Panc1 (cell line): ENCODE measurements at regions not wholly inside any gene's neighbourhood (a gene's known extent, or its start where the extent isn't known, plus 50 kb on each side); places are given as distances from the start of the nearest gene placed in this dataset.
"Not testable (repeated sequence)": the region's sequence is repeated elsewhere in the genome, so short reads cannot be mapped to it uniquely, and the experiment has no call there.

ENCODE experiments used
- ATAC-seq: fragments of 200-7000 bp; cut with Tn5 transposase; 2 replicates; pipeline ENCODE4 v1.9.1; 2020; ENCODE audit warnings: mild to moderate bottlenecking, moderate library complexity
- BruUV-seq: library from RNA; stranded (reverse); fragments of 400-500 nt; replicated peaks from 2 replicates; lab custom pipeline; 2021; lab: Mats Ljungman, UMichigan
- CTCF ChIA-PET: fragments of 300-600 bp; sonication (Branson Sonifier 250); formaldehyde crosslinking; loops from one replicate; lab custom pipeline; 2022; ENCODE audit warnings: antibody characterized with exemption; lab: Charles Lee
- POLR2A ChIA-PET: fragments of 300-600 bp; sonication (Branson Sonifier 250); formaldehyde crosslinking; loops from one replicate; lab custom pipeline; 2022; ENCODE audit warnings: antibody characterized with exemption; lab: Charles Lee
- DNase-seq: peaks from one replicate; pipeline ENCODE4 v3.0.0-alpha.2; 2010; ENCODE audit warnings: low read depth, low spot score
- H3K27ac ChIP-seq: 2 replicates; pipeline ENCODE4 v1.5.1; 2011; ENCODE audit warnings: mild to moderate bottlenecking, low read length, inconsistent platforms
- H3K27me3 ChIP-seq: fragments of 200-500 bp; sonication (Bioruptor generic); 2 replicates; pipeline ENCODE4 v1.6.0; 2014; ENCODE audit warnings: low read length, inconsistent platforms; ENCODE audit not compliant: control insufficient read depth, insufficient read depth
- H3K36me3 ChIP-seq: fragments of 200-500 bp; sonication (Bioruptor generic); 2 replicates; pipeline ENCODE4 v1.5.1; 2014; ENCODE audit warnings: inconsistent platforms, mild to moderate bottlenecking, low read length, moderate library complexity; ENCODE audit not compliant: control insufficient read depth, insufficient read depth
- H3K4me1 ChIP-seq: 2 replicates; pipeline ENCODE4 v1.5.1; 2011; ENCODE audit warnings: inconsistent platforms, mild to moderate bottlenecking, low read length, moderate library complexity; ENCODE audit not compliant: control insufficient read depth, insufficient read depth
- H3K4me3 ChIP-seq, 2 experiments: 2 replicates each; pipeline ENCODE4 v1.5.1; 2011 to 2012; ENCODE audit warnings: low read depth in 2 of 2, low read length in 2 of 2, mild to moderate bottlenecking in 2 of 2, inconsistent platforms in 1 of 2, moderate library complexity in 1 of 2
- H3K9me3 ChIP-seq: fragments of 200-500 bp; sonication (Bioruptor generic); 2 replicates; pipeline ENCODE4 v1.5.1; 2014; ENCODE audit warnings: low read depth, mild to moderate bottlenecking, inconsistent platforms, low read length, moderate library complexity; ENCODE audit not compliant: control insufficient read depth, insufficient read depth
- CTCF ChIP-seq: fragments of 450-650 bp; IDR thresholded peaks from 2 replicates; pipeline ENCODE4 v1.5.1; 2017; ENCODE audit warnings: mild to moderate bottlenecking
- POLR2AphosphoS5 ChIP-seq: IDR thresholded peaks from 2 replicates; pipeline ENCODE4 v1.6.1; 2012; ENCODE audit warnings: mild to moderate bottlenecking, low read depth, low read length, moderate library complexity
- REST ChIP-seq, 2 experiments: IDR thresholded peaks; 2 replicates each; pipeline ENCODE4 v1.6.1; 2011 to 2012; ENCODE audit warnings: low read depth in 2 of 2, control low read depth in 1 of 2, low read length in 1 of 2, mild to moderate bottlenecking in 1 of 2, moderate library complexity in 1 of 2; ENCODE audit not compliant: insufficient read depth in 1 of 2
- SIN3A ChIP-seq: IDR thresholded peaks from 2 replicates; pipeline ENCODE4 v1.6.1; 2012; ENCODE audit warnings: low read depth, mild to moderate bottlenecking, low read length, moderate library complexity, borderline replicate concordance; ENCODE audit not compliant: insufficient read depth
- TCF7L2 ChIP-seq: IDR thresholded peaks from 2 replicates; pipeline ENCODE4 v1.6.1; 2011; ENCODE audit warnings: mild to moderate bottlenecking, low read depth, low read length, inconsistent platforms
- in situ Hi-C: cut with HindIII; loops from 2 replicates; pipeline ENCODE4 v1.10.0; 2016; ENCODE audit warnings: low sequenced_read_pairs, low pct_unique_long_range_greater_than_20kb
- intact Hi-C: fragments of 100-400 bp; cut with micrococcal nuclease; formaldehyde crosslinking; loops from one replicate; pipeline ENCODE4 v1.10.0; 2022; ENCODE audit not compliant: unreplicated experiment

- POLR2A ChIA-PET, result no interaction called here
- BruUV-seq, result no TSS peak
Observed at GRCh38 chr5:27450607-27451006, 412.2 kb upstream of the CDH9 start.

GRCh38 chr5:27439383-27439782 is 401.0 kb upstream of the CDH9 start:
- H3K27me3 ChIP-seq, H3K9me3 ChIP-seq, DNase-seq, POLR2A ChIA-PET, H3K36me3 ChIP-seq, CTCF ChIA-PET, ATAC-seq, BruUV-seq, intact Hi-C loops, H3K4me3 ChIP-seq, in situ Hi-C loops, H3K27ac ChIP-seq, H3K4me1 ChIP-seq: not testable (repeated sequence)

More at GRCh38 chr5:27450607-27451006, 412.2 kb upstream of the CDH9 start:
- CTCF ChIA-PET, result no interaction called here
- intact Hi-C loops, result no loop called here
- in situ Hi-C loops, result no loop called here
- H3K27me3 ChIP-seq, result no peaks in the 10 kb centered on the region
- H3K4me1 ChIP-seq, result no peaks in the 10 kb centered on the region
- DNase-seq, result no peak
- ATAC-seq, result no peak
- no peaks in the 10 kb centered on the region for H3K36me3 ChIP-seq
- TF ChIP-seq TCF7L2 (no peak), POLR2AphosphoS5 (no peak), REST (IDR thresholded peaks at IDR 0.05; ENCODE audit: insufficient read depth in 1 of 2, low read depth in 2 of 2, low read length in 1 of 2) (no peak), SIN3A (no peak), CTCF (no peak)
- H3K4me3 ChIP-seq, result no peak overlapping the region
- H3K27ac ChIP-seq, result no peak overlapping the region
- no peaks in the 10 kb centered on the region for H3K9me3 ChIP-seq

GRCh38 chr5:27437594-27438200 is 399.3 kb upstream of the CDH9 start:
- Histone ChIP-seq H3K27me3 (no peaks in the 10 kb centered on the region), H3K27ac (no peak overlapping the region), H3K4me1 (no peaks in the 10 kb centered on the region), H3K36me3 (no peaks in the 10 kb centered on the region), H3K4me3 (no peak overlapping the region), H3K9me3 (no peaks in the 10 kb centered on the region)
- ChIA-PET CTCF (no interaction called here), POLR2A (no interaction called here)
- no TSS peak for BruUV-seq
- intact Hi-C loops, result no loop called here
- ATAC-seq (no peak), DNase-seq (no peak)
- in situ Hi-C loops, result no loop called here
- no peak for TF ChIP-seq POLR2AphosphoS5
- TF ChIP-seq SIN3A, result no peak
- no peak for TF ChIP-seq TCF7L2
- TF ChIP-seq REST (IDR thresholded peaks at IDR 0.05; ENCODE audit: insufficient read depth in 1 of 2, low read depth in 2 of 2, low read length in 1 of 2), result no peak
- no peak for TF ChIP-seq CTCF
